Esophagus muscularis mucosa (tissue), 3 donors: ENCODE measurements at regions not wholly inside any gene's neighbourhood (a gene's known extent, or its start where the extent isn't known, plus 50 kb on each side); places are given as distances from the start of the nearest gene placed in this dataset.

Experiments used
- CTCF ChIP-seq, 3 experiments: fragments of 200-600 bp in 2 of 3; fragments of 450-650 bp in 1 of 3; sonication (generic) in 2 of 3; IDR thresholded peaks; one replicate each; pipeline ENCODE4 v1.5.1; 2017 to 2019; ENCODE audit warnings: antibody characterized with exemption in 3 of 3, mild to moderate bottlenecking in 2 of 3, moderate library complexity in 1 of 3
- POLR2A ChIP-seq: fragments of 450-650 bp; IDR thresholded peaks from one replicate; pipeline ENCODE4 v1.6.1; 2017; ENCODE audit warnings: antibody characterized with exemption, moderate library complexity, mild to moderate bottlenecking, low read depth

DNA sequence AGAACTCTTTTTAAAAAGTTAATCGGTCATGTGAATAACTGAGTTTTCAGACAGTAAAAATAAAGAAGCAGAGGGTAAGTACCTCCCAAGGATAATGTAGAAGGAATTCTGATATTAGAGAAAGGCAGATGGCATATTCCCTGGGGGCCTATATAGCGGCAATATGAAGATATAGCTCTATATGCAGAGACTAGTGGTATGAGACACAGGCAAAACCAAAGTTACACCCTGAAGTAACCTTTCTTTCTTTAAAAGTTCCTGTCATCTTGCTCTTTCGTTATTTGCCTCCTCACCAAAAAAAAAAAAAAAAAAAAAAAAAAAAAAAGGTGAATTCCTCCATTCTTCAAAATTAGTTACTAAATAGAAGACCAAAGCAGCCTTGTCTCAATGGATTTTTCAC lies 76.2 kb upstream of the ARHGAP32 start:
- TF ChIP-seq CTCF (IDR thresholded peaks at IDR 0.05) (no peak), POLR2A (no peak)
